ENCODE measurements at regions not wholly inside any gene's neighbourhood (a gene's known extent, or its start where the extent isn't known, plus 50 kb on each side); places are given as distances from the start of the nearest gene placed in this dataset.

GRCh38 chr6:14520536-14520935 is 403.0 kb downstream of the CD83 start:
- TF ChIP-seq CTCF (IDR thresholded peaks at IDR 0.05; ENCODE audit: low read length) (no peak), EZH2 (optimal IDR thresholded peaks at IDR 0.05; ENCODE audit: low read depth, low read length) (no peak)

Data from MM.1S (cell line).